ENCODE measurements at regions not wholly inside any gene's neighbourhood (a gene's known extent, or its start where the extent isn't known, plus 50 kb on each side); places are given as distances from the start of the nearest gene placed in this dataset.

- TF ChIP-seq CBX5 (IDR thresholded peaks at IDR 0.05; ENCODE audit: low read depth, low read length) (no peak), EGR1 (IDR thresholded peaks at IDR 0.05; ENCODE audit: borderline replicate concordance, low read depth, low read length) (no peak), RXRA (IDR thresholded peaks at IDR 0.05; ENCODE audit: insufficient read depth, low read depth, low read length) (no peak), EZH2 (IDR thresholded peaks at IDR 0.05; ENCODE audit: low read depth, low read length, severe bottlenecking) (no peak), SP4 (IDR thresholded peaks at IDR 0.05; ENCODE audit: low read length) (no peak)
Observed at GRCh38 chr2:12988279-12988678, 271.5 kb downstream of the TRIB2 start (continued).

Data from H1 (cell line).